Dermis microvascular lymphatic vessel endothelial cell (primary cell): ENCODE measurements at regions not wholly inside any gene's neighbourhood (a gene's known extent, or its start where the extent isn't known, plus 50 kb on each side); places are given as distances from the start of the nearest gene placed in this dataset.

Experiments
- DNase-seq, 2 donors: peaks; one replicate each; pipeline versions ENCODE4 v3.0.0 to v3.0.0-alpha.2; 2010; ENCODE audit warnings: low read depth in 2 of 2

DNA sequence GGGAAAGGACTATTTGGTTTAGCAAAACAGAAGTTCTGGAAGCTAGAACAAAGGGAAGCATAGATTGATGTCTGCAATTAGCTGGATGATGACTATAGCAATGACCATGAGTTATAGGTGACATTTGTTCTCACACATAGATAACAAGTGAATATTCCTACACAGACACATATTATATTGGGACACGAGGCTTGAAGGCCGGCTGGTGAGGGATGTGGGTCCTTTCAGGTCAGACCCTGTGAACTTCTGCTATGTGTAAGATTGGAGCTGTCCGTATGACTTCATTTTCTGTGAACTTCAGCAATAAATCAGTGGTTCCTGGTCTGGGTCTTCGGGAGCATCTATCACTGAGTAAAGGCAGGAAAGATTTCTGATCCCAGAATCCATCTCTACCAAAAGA lies 253.6 kb upstream of the CFAP20DC start:
- no peak for DNase-seq

DNA sequence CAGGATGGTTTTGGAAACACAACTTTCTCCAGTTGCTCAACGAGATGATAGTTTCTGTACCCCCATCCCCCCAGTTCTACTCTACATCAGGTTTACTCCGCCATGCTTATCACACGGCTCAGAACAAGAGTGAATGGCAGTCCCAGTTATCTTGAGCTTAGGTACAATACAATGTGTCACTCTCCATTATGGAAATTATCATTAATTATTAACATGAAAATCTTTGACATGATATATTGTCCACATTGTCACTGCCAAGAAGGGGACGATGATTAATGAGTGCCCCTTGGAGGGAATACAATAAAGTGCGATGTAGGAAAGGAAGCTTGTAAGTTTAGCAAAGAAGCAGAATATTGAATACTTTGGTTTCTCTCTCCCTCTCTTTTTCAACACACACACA lies 252.6 kb upstream of the CFAP20DC start:
- DNase-seq = no peak

DNA sequence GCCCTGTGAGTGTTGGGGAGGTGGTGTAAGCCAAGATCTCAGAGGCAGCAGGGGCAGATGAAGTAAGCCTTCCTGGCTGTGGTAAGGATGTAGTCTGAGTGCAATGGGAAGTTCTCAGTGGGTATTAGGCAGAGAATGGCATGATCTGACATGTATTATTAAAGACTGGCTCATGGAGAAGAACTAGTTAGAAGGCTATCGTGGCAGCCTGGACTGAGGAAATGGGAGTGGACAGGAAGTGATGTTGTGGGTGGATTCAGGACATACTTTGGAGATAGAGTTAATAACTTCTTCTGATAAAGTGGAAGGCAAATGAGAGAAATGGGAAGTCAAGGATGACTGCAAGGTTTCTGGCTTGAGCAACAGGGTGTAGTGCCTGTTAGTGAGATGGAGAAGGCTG lies 250.9 kb upstream of the CFAP20DC start:
- DNase-seq = no peak

DNA sequence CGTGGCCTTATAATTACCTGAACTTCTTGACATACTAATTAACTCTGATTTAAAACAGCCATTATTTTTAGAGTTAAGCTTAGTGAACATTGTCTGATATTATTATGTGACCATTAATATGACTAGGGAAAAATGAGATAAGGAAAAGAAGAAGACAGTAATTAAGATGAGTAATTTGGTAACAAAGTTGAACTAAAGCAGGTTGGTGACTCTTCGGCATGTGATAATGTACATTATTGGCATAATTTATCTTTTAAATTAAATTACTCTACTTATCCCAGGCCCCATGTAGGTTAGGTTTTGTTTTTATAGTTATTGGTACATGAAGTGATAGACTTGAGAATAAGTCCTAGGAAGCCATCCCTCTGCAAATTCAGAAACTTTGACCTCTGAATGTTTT lies 249.7 kb upstream of the CFAP20DC start:
- no peak for DNase-seq

DNA sequence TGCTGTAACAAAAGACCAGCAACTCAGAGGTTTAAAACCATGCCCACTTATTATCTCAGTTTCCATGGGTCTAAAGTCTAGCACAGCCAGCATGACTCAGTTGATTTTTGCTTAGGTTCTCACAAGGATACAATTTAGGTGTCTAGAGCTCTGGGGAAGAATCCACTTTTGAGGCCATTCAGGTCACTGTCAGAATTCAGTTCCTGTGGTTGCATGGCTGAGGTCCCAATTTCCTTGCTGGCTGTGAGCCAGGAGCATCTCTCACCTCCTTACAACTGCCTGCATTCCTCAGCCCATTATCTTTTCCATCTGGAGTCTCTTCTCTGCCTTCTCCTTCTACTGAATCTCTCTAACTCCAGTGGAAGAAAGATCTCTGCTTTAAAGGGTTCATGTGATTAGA lies 240.5 kb upstream of the CFAP20DC start:
- DNase-seq = no peak

DNA sequence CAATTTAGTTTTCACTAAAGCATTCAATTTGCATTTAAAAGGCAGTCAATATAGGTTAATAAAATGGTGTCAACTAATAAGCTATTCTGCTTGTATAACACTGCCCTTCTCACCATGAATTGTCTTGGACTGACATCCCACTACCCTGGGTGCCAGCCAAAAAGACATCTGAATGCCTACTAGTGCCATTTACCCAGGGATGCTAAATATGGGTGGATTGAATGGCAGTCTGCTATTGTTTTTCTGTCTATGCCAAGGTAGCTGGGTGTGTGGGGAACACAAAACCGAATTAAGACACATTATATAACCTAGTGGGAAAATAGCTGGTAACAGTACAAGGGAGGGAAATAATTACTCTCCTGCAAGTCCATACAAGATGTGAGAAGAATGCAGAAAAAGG lies 240.0 kb upstream of the CFAP20DC start:
- DNase-seq = no peak

DNA sequence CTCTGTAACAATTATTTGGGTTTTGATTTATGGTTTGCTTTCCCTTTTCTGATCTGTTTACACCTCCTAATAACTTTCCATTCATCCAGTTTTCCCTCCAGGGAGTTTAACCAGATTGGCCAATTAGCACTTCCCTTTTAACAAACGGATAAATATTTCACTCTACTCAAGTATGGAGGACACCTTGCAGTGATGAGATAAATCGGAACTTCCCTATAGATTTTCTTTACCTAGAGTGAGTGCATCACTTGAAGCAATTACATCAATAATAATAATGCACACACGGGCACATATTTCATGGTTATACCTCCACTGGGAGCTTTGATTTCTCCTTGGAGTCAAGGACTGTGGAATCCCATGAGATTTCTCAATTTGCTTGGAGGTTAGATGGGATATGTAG lies 239.1 kb upstream of the CFAP20DC start:
- DNase-seq = no peak

DNA sequence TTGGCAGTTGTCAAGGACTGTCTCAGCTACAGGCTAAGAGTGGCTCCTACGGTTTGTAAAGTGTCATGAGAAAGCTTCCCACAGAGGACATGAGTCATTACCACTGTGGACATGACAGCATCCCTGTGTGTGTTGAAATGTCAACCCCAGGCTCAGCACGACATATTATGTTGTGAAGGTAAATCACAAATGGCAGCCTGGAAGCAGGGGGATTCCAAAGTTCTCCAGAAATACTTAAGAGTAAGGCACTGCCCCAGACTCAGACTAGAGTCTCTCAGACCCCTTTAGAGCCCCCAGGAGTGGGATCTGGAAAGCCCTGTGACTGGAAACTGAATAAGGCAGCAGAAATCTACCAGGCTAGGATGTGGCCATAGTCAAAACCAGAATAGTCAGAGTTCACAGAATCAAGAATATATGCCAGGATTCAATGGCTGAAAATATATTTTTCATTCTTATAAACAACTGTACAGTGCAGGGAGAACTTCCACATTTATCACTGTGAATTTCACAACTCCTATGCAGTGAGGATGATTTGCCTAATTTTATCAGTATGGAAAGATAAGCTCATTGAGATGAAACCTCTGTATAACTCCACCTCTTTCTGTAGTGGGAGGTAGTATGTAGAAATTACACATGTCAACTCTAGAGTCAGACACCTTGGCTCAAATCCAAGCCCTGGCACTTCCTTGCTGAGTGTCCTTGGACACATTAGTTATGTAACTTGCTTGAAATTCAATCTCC lies 237.1 kb upstream of the CFAP20DC start:
- no peak for DNase-seq

DNA sequence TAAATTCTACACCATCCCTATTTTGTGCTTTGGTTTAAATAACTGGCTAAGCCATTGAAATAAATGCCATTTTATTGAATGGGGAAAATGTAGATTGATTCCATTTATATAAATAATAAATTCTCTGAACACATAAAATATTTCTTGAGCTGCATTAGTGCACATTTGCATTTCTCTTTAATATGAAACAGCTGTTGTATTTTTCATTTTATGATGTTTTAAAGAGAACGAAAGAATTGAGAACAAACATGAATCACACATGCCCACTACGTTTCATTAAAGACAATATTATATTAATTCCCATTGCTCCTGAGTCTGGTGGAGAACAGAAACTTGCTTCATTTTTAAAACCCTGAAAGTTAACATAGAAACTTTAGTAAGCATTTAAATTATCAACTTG lies 235.7 kb upstream of the CFAP20DC start:
- no peak for DNase-seq

DNA sequence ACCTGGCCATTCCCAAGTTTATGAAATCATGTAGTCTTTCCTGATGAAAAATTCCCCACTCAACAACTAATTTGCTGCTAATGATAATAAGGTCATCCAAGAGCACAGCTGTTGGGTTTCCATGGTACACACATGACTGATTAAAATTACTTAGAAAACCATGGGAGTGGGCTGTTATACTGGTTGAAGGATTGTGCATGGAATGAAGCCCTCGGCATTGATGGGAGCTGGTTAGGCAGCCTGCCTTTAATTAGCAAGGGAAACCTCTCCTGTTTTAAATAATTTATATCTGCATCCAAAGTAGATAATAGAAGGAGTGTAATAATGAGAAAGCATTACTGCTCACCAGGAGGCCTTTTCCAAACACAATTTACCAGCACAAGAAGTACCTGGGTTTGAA lies 235.1 kb upstream of the CFAP20DC start:
- DNase-seq = no peak

DNA sequence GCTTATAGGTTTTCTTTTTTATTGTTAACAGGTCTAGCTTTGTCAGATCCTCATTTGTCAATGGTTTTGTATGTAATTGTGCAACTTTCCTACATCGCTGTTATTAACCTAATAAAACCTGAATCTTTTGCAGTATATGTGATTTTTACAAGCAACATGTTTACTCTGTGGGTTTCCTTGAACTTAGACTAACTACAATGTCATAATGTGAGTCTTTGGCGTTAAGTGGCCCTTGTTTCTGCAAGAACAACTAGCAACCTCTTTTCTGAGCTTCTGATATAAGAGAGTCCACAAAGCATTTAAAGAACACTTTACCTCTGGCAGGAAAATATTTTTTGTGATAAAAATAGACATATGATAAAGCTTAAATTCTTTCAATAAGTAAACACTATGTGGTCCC lies 230.3 kb upstream of the CFAP20DC start:
- no peak for DNase-seq

DNA sequence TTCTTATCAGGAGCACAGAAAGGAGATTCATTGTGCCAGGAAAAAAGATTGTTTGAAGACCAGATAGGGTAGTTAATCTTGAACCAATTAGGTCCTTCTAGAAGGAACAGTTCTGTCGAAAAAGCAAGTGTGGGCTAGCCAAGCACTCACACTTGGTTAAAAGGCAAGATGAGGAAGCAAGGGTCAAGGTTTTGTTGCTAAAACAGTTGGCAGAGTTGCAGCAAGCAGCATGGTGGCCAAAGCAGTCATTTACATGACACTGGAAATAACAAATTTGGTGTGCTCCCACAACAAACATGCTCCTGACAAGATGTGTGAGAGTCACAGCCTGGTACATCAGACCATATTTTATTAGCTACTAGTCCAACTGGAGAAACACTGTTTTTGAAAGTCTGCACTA lies 228.0 kb upstream of the CFAP20DC start:
- DNase-seq = no peak

DNA sequence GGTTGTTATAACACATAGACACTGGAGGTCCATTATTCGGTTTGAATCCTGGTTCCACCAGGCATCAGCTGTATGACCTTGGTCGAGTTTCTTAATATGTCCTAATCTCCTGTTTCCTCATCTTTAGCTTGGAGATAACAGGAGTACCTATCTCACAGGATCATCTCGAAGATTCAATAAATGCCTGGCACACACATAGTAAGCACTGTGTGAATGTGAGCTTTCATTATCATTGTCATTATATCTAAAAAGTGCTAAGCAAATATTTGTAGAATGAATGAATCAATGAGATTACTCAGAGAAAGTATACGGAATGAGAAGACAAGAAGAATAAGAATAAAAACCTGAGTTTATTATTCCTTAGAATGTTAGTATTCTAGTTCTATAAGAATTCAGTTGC lies 227.4 kb upstream of the CFAP20DC start:
- no peak for DNase-seq

DNA sequence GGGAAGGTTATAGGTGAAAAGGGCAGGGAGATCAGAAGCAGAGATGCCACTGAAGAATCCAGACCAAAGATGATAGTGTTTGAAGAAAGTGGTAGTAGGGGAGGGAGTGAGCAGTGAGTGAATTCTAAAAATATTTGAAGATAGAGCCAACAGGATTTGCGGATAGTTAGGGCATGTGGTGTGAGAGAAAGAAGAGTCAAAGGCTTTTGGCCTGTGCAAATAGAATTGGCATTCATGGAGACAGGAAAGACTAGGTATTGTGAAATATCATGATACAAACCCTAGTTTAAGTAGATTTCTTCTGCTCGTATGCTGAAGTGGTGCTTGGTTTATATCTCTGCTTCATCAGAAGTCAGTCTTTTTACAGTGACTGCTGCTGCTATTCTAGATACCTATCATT lies 224.2 kb upstream of the CFAP20DC start:
- no peak for DNase-seq

DNA sequence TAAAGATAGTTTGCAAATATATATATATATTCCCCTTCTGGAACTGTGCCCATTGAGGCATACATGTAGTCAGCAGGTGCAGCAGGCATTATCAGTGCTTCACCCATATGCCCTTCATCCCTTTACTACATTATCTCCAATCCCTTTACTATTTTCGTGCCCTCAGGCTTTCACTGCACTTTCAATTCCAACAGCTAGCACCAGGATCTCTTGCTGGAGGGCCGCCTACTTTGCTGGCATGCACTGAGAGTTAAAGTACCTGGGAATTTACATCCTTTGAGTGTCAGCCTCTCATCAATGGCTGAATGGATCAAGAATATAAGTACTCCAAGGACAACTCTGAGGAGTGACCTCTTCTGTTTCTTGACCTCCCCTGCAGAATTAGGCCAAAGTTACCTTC lies 222.1 kb upstream of the CFAP20DC start:
- no peak for DNase-seq

DNA sequence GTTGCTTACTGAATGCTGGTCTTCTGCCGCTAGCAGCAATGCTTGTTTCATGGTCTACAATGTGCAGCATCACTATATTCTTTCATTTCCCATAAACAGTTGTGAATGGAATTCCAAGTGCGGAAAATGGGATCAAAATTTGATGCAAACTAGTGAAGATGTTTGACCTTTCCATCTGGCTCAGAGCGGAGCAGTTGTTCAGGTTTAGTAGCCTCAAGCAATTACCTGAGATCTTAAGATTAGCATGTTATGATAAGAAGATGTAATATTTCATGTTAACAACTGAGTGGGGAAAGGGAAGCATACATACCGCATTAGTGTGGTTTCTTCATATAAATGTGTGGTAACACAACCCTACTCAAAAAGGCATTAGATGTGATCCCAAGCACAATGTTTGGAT lies 221.1 kb upstream of the CFAP20DC start:
- DNase-seq = no peak

DNA sequence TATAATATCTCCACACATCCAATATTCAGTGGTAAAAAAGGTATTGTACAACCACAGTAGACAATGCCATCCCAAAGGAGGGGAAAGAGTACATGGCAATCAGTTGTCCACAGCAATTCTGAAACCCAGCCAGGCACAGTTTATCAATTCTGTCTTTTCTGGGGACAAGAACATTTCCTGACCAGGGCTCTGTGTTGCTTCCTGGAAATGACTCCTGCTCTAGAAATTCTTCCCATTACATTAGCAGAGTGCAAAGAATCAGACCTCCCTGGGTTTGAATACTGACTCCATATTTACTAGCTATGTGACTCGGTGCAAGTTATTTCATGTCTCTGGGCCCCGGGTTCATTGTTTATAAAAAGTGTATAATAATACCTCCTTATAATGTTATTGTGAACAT lies 220.4 kb upstream of the CFAP20DC start:
- no peak for DNase-seq

DNA sequence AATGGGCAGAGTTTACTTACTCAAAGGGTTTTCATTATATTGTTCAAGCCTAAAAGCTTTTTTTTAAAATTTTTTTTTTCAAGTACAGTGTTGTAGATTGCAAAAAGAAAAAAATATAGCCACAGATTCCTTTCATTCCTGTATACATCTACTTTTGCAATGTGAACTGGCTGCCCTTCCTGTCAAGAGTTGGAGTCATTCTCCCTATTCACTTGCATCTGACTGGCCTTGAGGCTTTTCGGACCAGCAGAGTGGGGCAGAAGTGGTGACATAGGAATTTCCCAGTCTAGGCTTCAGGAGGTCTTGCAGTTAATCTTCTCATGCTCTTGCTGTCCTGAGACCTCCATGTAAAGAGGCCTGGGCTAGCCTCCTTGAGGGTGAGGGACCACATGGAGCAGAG lies 218.3 kb upstream of the CFAP20DC start:
- no peak for DNase-seq

DNA sequence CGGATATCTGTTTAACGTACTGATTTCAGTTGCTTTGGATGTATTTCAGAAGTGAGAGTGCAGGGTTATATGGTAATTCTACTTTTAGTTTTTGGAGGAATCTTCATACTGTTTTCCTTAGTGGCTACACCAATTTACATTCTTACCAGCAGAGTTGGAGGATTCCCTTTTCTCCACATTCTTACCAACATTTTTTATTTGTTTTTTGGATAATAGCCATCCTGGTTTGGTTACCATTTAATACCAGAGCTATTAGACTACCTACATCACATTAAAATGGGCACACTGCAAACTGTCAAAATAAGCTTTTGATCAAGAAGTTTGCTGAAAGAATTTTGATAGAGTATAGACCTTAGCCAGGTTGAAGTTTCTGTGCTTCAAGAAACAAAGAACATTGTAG lies 217.2 kb upstream of the CFAP20DC start:
- no peak for DNase-seq

DNA sequence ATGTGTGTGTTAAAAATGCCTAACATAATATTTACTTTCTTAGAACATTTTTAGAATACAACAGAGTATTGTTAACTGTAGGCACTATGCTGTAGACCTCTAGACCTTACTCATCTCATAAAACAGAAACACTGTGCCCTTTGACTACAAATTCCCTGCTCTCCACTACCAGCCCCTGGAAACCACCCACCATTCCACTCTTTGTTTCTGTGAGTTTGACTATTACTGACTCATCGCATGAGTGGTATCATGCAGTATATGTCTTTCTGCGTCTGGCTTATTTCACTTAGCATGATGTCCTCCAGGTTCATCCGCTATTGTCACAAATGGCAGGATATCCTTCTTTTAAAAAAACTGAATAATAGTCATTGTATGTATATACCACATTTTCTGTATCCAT lies 216.7 kb upstream of the CFAP20DC start:
- DNase-seq = no peak

DNA sequence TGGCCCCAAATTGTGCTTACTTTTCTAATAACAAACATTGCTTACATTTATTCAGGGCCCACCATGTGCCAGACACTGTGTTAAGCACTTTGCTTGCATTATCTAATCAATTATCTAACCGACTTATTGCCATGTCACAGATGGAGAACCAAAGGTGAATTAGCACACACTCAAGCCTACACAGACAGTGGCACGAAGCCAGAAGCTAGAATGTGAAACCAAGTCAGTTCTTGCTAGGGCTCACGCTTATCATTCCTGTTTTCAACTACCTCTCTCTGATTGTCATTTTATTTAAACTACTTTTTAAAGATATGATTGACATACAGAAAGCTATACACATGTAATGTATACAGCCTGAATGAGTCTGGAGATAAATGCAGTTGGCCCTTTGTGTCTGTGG lies 215.7 kb upstream of the CFAP20DC start:
- no peak for DNase-seq

DNA sequence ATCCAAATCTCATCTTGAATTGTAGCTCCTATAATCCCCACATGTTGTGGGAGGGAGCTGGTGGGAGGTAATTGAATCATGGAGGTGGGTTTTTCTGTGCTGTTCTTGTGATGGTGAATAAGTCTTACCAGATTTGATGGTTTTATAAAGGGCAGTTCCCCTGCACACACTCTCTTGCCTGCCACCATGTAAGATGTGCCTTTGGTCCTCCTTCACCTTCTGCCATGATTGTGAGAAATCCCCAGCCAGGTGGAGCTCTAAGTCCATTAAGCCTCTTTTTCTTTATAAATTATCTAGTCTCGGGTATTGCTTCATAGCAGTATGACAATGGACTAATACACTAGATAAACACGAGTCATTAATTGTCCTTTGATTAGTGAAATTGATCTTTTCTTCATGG lies 214.5 kb upstream of the CFAP20DC start:
- no peak for DNase-seq

DNA sequence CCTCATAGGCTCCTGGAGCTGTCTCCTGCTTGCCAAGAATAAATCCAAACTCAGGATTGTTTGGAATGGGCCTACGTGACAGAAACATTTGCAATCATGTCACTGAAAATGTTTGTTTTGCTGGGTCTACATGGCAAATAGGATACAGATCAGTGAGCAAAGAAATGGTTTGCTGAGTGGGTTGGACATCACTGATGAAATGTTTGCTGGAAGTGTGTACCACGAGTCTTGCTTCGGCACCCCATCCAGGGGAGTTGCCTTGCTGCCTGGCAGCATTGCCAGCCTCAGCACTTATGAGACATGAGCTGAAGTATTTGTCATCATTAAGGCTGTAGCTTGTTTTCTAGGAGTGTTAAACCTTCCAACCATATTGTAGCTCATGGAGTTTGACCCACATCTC lies 213.3 kb upstream of the CFAP20DC start:
- DNase-seq = no peak

DNA sequence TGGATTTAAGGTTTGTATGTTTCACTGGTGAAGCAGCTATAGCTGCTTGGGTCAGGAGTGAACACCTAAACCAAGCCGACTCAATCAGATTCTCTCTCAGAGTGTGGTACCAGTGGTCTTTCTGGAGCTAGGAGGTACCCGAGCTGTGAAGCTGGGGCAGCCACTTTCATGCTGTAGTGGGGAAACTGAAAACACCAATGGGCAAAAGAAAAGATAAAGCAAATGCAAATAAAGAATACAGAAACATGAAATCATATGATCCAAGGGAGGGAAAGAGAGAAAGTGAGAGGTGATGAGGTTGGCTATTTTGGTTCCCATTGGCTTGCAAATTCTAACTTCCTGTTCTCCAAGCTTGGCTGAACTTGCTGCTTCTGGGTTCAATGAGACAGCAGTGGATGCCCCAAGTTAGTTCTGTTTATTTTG lies 212.3 kb upstream of the CFAP20DC start:
- DNase-seq = no peak
